Gastroesophageal sphincter (tissue), 3 donors: ENCODE measurements at regions not wholly inside any gene's neighbourhood (a gene's known extent, or its start where the extent isn't known, plus 50 kb on each side); places are given as distances from the start of the nearest gene placed in this dataset.

Source experiments
- POLR2A ChIP-seq, 2 donors: fragments of 450-650 bp; IDR thresholded peaks; one replicate each; pipeline ENCODE4 v1.6.1; 2017; ENCODE audit warnings: antibody characterized with exemption in 2 of 2, mild to moderate bottlenecking in 2 of 2, moderate library complexity in 1 of 2
- TF ChIP-seq, protein P1 (sequence below), 4 experiments: fragments of 200-600 bp in 2 of 4; fragments of 450-650 bp in 2 of 4; sonication (generic) in 1 of 4; IDR thresholded peaks; one replicate each; pipeline ENCODE4 v1.5.1; 2017 to 2019; ENCODE audit warnings: antibody characterized with exemption in 4 of 4, mild to moderate bottlenecking in 2 of 4, moderate library complexity in 2 of 4

DNA sequence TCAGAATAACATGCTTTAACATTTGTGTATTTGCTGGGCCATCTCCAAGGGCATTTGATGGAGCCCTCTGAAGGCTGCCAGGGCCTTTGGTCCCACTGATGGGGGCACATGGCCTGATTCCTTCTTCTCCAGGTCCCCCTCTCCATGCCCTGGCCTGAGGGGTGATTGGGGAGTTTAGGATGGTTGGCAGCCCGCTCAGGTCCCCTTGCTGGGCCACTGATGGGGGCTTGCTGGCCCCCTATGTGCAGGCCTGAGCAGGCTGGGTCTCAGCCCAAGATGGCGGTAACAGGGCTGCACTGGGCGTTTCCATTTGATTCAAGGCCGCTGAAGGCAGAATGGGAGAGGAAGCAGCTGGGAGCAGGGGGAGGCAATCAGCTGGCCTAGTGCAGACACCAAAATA, 113.7 kb upstream of the NECTIN1 start:
- TF ChIP-seq, protein P1, sequence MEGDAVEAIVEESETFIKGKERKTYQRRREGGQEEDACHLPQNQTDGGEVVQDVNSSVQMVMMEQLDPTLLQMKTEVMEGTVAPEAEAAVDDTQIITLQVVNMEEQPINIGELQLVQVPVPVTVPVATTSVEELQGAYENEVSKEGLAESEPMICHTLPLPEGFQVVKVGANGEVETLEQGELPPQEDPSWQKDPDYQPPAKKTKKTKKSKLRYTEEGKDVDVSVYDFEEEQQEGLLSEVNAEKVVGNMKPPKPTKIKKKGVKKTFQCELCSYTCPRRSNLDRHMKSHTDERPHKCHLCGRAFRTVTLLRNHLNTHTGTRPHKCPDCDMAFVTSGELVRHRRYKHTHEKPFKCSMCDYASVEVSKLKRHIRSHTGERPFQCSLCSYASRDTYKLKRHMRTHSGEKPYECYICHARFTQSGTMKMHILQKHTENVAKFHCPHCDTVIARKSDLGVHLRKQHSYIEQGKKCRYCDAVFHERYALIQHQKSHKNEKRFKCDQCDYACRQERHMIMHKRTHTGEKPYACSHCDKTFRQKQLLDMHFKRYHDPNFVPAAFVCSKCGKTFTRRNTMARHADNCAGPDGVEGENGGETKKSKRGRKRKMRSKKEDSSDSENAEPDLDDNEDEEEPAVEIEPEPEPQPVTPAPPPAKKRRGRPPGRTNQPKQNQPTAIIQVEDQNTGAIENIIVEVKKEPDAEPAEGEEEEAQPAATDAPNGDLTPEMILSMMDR (IDR thresholded peaks at IDR 0.05): no peak
- no peak for TF ChIP-seq POLR2A (IDR thresholded peaks at IDR 0.05)
